Large intestine (tissue), 3 donors: ENCODE measurements at regions not wholly inside any gene's neighbourhood (a gene's known extent, or its start where the extent isn't known, plus 50 kb on each side); places are given as distances from the start of the nearest gene placed in this dataset.

Source experiments
- DNase-seq, 2 donors: peaks; one replicate each; pipeline versions ENCODE4 v3.0.0 to v3.0.0-alpha.2; 2013
- H3K27ac ChIP-seq: one replicate; pipeline ENCODE4 v1.5.1; 2013; ENCODE audit warnings: low read length
- H3K27me3 ChIP-seq: 2 replicates; pipeline ENCODE4 v1.6.1; 2013; ENCODE audit warnings: low read length; ENCODE audit not compliant: control insufficient read depth, insufficient read depth
- H3K36me3 ChIP-seq: 2 replicates; pipeline ENCODE4 v1.6.1; 2013; ENCODE audit warnings: low read length; ENCODE audit not compliant: control insufficient read depth, insufficient read depth
- H3K4me1 ChIP-seq: one replicate; pipeline ENCODE4 v1.6.1; 2013; ENCODE audit warnings: low read length; ENCODE audit not compliant: control insufficient read depth, insufficient read depth
- H3K4me3 ChIP-seq: one replicate; pipeline ENCODE4 v1.5.1; 2013; ENCODE audit warnings: low read length
- H3K9me3 ChIP-seq: one replicate; pipeline ENCODE4 v1.6.1; 2013; ENCODE audit warnings: mild to moderate bottlenecking, low read depth, low read length, moderate library complexity; ENCODE audit not compliant: control insufficient read depth
- WGBS: methylation state at CpG from one replicate; pipeline ENCODE4 v1.1.5; 2013; ENCODE audit warnings: low lambda C conversion rate; ENCODE audit not compliant: insufficient coverage; 5-methylcytosine and 5-hydroxymethylcytosine counted together

DNA sequence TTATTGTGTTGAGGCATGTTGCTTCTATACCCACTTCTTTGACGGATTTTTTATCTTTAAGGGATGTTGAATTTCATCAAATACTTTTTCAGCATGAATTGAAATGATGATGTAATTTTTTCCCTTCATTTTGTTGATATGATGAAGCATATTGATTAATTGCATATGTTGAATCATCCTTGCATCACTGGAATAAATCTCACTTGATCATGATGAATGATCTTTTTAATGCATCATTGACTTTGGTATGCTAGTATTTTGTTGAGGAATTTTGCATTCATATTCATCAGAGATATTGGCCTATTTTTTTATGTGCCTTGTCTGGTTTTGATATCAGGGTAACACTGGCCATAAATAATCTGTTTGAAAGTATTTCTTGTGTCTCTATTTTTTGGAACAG is 754.7 kb downstream of the KCTD8 start:
- Histone ChIP-seq H3K27me3 (no peaks in the 10 kb centered on the region), H3K36me3 (no peaks in the 10 kb centered on the region), H3K9me3 (peaks cover 4% of the 10 kb centered on the region), H3K27ac (no peak overlapping the region), H3K4me1 (no peaks in the 10 kb centered on the region), H3K4me3 (no peak overlapping the region)
- no peak for DNase-seq
- no CpG with 5 or more reads among the region's 1 CpG for WGBS

- Histone ChIP-seq H3K4me3 (no peak overlapping the region), H3K4me1 (no peaks in the 10 kb centered on the region), H3K27ac (no peak overlapping the region), H3K36me3 (no peaks in the 10 kb centered on the region), H3K27me3 (no peaks in the 10 kb centered on the region), H3K9me3 (no peaks in the 10 kb centered on the region)
- no peak for DNase-seq
Observed at GRCh38 chr4:43709443-43709842, 739.2 kb downstream of the KCTD8 start.

DNA sequence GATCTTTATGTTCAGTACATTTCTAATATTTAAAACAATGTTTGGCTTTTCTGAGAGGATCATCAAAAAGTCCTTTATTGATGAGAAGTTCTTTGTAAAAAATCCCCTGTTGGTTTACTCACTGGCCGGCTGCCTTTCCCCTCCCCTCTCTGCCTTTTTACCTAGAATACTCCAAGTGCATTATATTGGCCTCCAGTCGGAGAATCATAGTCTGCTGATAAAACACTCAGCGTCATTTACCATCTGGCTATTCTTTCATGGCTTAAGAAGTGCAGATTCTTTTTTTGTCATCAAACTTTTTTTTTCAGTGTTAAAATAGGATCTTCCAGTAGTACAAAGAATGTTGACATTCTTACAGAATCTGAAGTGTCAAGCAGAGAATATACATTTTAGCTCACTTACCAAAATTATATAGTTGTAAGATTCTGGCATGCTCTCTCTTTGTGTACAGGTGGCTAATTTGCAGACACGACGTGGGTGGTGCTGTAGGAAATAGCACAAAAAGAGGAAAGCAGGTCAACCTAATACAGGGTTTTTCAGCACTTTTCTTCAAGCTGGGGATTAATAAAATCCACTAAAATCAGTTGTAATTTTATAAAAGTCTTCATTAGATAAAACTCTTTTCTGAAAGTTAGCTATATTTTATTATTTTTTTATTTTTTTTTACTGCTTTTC is 731.8 kb downstream of the KCTD8 start:
- no peak for DNase-seq
- H3K4me1 ChIP-seq = no peaks in the 10 kb centered on the region
- no peaks in the 10 kb centered on the region for H3K9me3 ChIP-seq
- 67% methylated on average over 3 of the region's 5 CpGs for WGBS
- H3K36me3 ChIP-seq = no peaks in the 10 kb centered on the region
- no peak overlapping the region for H3K4me3 ChIP-seq
- no peaks in the 10 kb centered on the region for H3K27me3 ChIP-seq
- no peak overlapping the region for H3K27ac ChIP-seq

DNA sequence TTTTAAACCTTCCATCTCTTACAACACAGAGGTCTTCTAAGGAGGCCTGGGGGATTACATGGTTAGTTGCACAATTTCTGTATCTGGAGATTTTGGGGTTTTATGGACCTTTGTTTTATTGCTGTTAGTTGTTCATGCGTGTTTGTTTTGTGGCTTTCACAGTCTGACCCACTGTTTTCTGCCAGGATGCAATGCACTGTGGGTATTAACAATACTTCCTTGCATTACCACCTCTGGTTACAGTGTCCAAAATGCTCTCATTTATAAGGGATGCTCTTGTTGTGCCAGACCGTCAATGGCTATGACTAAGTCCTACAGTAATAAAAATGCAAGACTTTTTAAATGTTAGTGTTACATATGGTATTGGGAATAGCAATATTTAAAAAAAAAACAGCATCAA is 730.2 kb downstream of the KCTD8 start:
- Histone ChIP-seq H3K27ac (no peak overlapping the region), H3K9me3 (no peaks in the 10 kb centered on the region), H3K36me3 (no peaks in the 10 kb centered on the region), H3K4me3 (no peak overlapping the region), H3K4me1 (no peaks in the 10 kb centered on the region), H3K27me3 (no peaks in the 10 kb centered on the region)
- 40% methylated on average over 1 of the region's 2 CpGs for WGBS
- no peak for DNase-seq

DNA sequence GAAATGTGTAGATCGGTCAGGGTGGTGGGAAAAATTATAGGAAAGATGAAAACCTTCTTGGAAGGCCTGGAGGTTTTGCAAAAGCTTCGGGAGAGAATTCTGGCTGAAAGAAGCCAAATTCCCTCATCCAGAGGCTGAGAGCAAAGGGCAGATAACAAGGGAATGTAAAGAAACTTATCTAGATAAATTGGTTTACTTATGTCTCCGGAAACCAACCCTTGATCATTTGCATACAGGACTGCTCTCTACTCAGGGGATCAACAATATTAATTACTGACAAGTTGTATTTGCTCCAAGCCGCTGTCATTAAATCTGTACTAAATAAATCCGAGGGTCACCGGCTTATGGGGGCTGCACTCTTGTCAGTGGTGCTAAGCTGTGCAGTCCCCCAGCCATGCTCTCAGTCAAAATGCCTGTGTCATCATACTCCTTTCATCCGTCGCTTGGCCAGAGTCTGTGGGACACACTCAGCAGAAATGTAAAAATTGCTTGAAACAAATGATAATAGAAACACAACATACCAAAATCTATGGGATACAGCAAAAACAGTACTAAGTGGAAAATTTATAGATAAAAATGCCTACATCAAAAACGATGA is 715.7 kb downstream of the KCTD8 start:
- no peak overlapping the region for H3K27ac ChIP-seq
- WGBS = 83% methylated on average over 1 of the region's 9 CpGs
- no peaks in the 10 kb centered on the region for H3K4me1 ChIP-seq
- DNase-seq = no peak
- H3K27me3 ChIP-seq = no peaks in the 10 kb centered on the region
- H3K9me3 ChIP-seq = no peaks in the 10 kb centered on the region
- H3K36me3 ChIP-seq = no peaks in the 10 kb centered on the region
- H3K4me3 ChIP-seq = no peak overlapping the region

DNA sequence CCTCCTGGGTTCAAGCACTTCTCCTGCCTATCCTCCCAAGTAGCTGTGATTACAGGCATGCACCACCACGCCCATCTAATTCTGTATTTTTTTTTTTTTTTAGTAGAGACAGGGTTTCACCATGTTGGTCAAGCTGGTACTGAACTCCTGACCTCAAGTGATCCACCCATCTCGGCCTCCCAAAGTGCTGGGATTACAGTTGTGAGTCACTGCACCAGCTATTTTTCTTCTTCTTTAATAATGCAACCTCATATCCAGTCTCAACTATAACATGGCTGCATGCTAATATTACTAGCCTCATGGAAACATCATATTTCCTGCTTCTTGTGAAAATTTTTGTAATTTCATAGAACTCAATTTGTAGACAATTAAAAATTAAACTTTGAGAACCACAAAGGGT is 706.5 kb downstream of the KCTD8 start:
- H3K4me1 ChIP-seq = no peaks in the 10 kb centered on the region
- WGBS = no CpG with 5 or more reads among the region's 2 CpGs
- no peaks in the 10 kb centered on the region for H3K9me3 ChIP-seq
- H3K4me3 ChIP-seq = no peak overlapping the region
- H3K36me3 ChIP-seq = no peaks in the 10 kb centered on the region
- H3K27ac ChIP-seq = no peak overlapping the region
- no peaks in the 10 kb centered on the region for H3K27me3 ChIP-seq
- no peak for DNase-seq

DNA sequence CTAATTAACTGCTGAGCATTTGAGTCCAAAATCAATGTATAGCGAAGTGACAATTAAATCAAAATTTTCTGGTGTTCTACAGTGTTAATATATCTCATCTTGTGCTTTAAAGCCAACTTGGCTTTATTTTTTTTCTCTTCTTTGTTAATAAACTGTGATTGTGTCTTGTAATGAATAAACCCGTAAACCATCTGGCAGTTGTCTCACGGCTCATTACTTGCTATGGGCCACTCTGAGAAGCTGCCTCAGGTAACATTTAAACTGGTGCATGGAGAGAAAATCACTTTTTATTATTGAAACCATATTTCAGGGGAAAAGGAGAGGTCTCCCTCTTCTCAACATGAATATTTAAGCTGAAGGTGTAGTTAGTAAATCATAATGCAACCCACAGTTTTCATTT is 694.0 kb downstream of the KCTD8 start:
- no CpG with 5 or more reads among the region's 3 CpGs for WGBS
- no peak overlapping the region for H3K4me3 ChIP-seq
- DNase-seq = no peak

GRCh38 chr4:43757147-43757546 is 691.5 kb downstream of the KCTD8 start:
- no peak overlapping the region for H3K4me3 ChIP-seq
- no peak for DNase-seq
- H3K27ac ChIP-seq = no peak overlapping the region
- H3K4me1 ChIP-seq = no peaks in the 10 kb centered on the region
- no peaks in the 10 kb centered on the region for H3K27me3 ChIP-seq
- no peaks in the 10 kb centered on the region for H3K9me3 ChIP-seq
- H3K36me3 ChIP-seq = no peaks in the 10 kb centered on the region

More for the DNA sequence above, 694.0 kb downstream of the KCTD8 start:
- Histone ChIP-seq H3K27ac (no peak overlapping the region), H3K4me1 (no peaks in the 10 kb centered on the region), H3K36me3 (no peaks in the 10 kb centered on the region), H3K9me3 (no peaks in the 10 kb centered on the region), H3K27me3 (no peaks in the 10 kb centered on the region)

DNA sequence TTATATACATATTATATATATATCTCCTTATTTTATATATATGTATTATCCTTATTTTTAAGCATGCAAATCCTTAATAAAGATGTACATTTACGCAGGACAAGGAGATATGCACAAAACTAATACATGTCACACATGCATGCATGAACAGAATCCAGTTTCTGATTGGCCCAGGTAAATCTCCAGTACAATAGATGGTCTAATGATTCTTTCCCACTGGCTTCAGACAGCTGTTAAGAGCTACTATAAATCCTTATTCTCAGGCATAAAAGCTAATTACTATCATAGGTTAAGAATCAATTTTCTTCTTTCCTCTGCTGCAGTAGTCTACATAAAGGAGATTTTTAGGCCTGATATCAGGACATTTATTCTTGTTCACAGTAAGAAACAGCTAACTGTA is 689.8 kb downstream of the KCTD8 start:
- DNase-seq = no peak
- Histone ChIP-seq H3K9me3 (no peaks in the 10 kb centered on the region), H3K4me1 (no peaks in the 10 kb centered on the region), H3K27me3 (no peaks in the 10 kb centered on the region), H3K27ac (no peak overlapping the region), H3K4me3 (no peak overlapping the region), H3K36me3 (no peaks in the 10 kb centered on the region)
- 83% methylated on average over 1 of the region's 1 CpG for WGBS

DNA sequence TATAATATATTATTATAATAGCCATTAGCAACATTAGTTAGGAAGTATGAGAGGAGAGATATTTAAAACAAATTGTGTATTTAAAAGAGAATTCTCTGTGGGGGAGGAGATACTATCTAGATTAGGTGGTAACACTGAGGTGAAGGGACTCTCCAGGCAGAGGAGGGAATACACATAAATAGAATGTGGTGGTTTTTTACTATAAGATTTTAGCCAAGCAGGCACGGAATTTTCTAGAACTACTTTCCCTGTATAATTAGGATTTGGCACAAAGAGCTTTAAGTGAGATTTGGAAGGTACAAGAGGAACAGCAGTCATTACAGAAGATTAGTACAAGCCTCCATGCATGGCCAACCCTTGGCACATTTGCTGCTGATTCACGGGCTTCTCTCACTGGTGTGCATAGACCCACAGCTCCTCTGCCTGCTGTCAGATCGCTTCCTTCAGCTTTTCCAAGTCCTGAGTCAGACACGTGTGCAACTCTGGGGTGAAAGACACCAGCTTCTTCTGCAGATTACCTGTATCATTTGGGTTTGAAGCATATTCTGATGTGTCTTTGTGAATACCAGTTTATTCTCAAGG is 685.5 kb downstream of the KCTD8 start:
- Histone ChIP-seq H3K4me3 (no peak overlapping the region), H3K27me3 (no peaks in the 10 kb centered on the region), H3K27ac (no peak overlapping the region), H3K4me1 (no peaks in the 10 kb centered on the region), H3K36me3 (no peaks in the 10 kb centered on the region), H3K9me3 (no peaks in the 10 kb centered on the region)
- no peak for DNase-seq
- WGBS = 50% methylated on average over 1 of the region's 4 CpGs

GRCh38 chr4:43765514-43765913 is 683.1 kb downstream of the KCTD8 start:
- no peak for DNase-seq

More at GRCh38 chr4:43765514-43765913, 683.1 kb downstream of the KCTD8 start:
- no CpG with 5 or more reads among the region's 2 CpGs for WGBS
- Histone ChIP-seq H3K4me3 (no peak overlapping the region), H3K36me3 (no peaks in the 10 kb centered on the region), H3K9me3 (no peaks in the 10 kb centered on the region), H3K4me1 (no peaks in the 10 kb centered on the region), H3K27ac (no peak overlapping the region), H3K27me3 (no peaks in the 10 kb centered on the region)
